ENCODE measurements at regions not wholly inside any gene's neighbourhood (a gene's known extent, or its start where the extent isn't known, plus 50 kb on each side); places are given as distances from the start of the nearest gene placed in this dataset.

- no peak for TF ChIP-seq EP300 (IDR thresholded peaks at IDR 0.05)
- TF ChIP-seq POLR2AphosphoS5 (IDR thresholded peaks at IDR 0.05), result no peak
- TF ChIP-seq CTCF (IDR thresholded peaks at IDR 0.05), result no peak
Observed at GRCh38 chr6:169385237-169385880, 131.7 kb upstream of the THBS2 start.

All from esophagus muscularis mucosa (tissue), 4 donors.